Rectal smooth muscle tissue (tissue), 1 donor: ENCODE measurements at regions not wholly inside any gene's neighbourhood (a gene's known extent, or its start where the extent isn't known, plus 50 kb on each side); places are given as distances from the start of the nearest gene placed in this dataset.
"Not testable (repeated sequence)": the region's sequence is repeated elsewhere in the genome, so short reads cannot be mapped to it uniquely, and the experiment has no call there.

Experiments
- H3K27ac ChIP-seq: one replicate; pipeline ENCODE4 v1.7.0; 2013; ENCODE audit warnings: low read depth, low read length, inconsistent platforms
- H3K27me3 ChIP-seq: one replicate; pipeline ENCODE4 v1.7.0; 2013; ENCODE audit warnings: low read length; ENCODE audit not compliant: control insufficient read depth, insufficient read depth
- H3K36me3 ChIP-seq: one replicate; pipeline ENCODE4 v1.7.0; 2013; ENCODE audit warnings: low read length; ENCODE audit not compliant: control insufficient read depth, insufficient read depth
- H3K4me1 ChIP-seq: one replicate; pipeline ENCODE4 v1.7.0; 2013; ENCODE audit warnings: low read length; ENCODE audit not compliant: control insufficient read depth, insufficient read depth
- H3K4me3 ChIP-seq: one replicate; pipeline ENCODE4 v1.7.0; 2013; ENCODE audit warnings: low read length
- H3K9ac ChIP-seq: one replicate; pipeline ENCODE4 v1.7.0; 2013; ENCODE audit warnings: low read length

DNA sequence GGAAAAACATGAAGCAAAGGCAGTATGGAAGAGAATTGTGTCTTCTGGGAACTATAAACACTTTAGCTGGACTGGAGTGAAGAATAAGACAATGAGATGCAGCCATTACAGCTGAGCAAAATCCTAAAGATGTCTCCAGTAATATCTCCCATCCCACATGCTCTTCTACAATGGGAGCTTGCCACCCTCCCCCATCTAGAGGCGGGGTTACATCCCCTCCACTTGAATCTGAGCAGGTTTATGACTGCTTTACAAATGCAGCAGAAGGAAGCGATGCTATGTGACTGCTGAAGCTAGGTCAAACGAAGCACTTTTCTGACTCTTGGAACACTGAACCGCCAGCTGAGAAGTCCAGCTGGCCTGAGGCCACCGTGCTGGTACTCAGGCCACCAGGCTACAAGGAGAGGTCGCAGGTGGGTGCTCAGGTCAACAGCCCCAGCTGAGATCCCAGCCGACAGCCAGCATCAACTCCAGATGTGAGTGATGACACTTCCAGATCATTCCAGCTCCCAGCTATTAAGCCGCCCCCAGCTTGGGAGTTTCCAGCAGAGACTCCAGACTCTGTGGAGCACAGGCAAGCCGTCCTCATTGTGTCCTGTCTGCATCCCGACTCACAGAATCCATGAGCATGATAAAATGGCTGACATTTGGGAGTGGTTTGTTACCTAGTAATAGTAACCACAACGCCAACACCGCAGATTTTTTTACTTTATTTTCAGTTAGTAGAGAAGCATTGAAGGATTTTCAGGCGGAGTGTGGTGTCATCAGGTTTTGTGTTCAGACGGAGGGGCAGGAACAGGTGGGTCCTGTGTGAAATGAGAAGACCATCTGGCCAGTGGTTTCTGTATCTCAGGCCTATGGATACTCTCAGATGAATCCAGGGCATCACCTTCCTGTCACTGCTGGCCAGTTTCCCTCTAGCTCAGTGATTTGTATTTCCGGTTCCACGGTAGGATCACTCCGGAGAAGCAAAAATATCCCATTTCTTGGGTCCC is 89.3 kb downstream of the NPY start:
- no peaks in the 10 kb centered on the region for H3K4me1 ChIP-seq
- no peaks in the 10 kb centered on the region for H3K27me3 ChIP-seq
- H3K9ac ChIP-seq, result no peak overlapping the region
- no peak overlapping the region for H3K27ac ChIP-seq
- no peak overlapping the region for H3K4me3 ChIP-seq
- no peaks in the 10 kb centered on the region for H3K36me3 ChIP-seq

DNA sequence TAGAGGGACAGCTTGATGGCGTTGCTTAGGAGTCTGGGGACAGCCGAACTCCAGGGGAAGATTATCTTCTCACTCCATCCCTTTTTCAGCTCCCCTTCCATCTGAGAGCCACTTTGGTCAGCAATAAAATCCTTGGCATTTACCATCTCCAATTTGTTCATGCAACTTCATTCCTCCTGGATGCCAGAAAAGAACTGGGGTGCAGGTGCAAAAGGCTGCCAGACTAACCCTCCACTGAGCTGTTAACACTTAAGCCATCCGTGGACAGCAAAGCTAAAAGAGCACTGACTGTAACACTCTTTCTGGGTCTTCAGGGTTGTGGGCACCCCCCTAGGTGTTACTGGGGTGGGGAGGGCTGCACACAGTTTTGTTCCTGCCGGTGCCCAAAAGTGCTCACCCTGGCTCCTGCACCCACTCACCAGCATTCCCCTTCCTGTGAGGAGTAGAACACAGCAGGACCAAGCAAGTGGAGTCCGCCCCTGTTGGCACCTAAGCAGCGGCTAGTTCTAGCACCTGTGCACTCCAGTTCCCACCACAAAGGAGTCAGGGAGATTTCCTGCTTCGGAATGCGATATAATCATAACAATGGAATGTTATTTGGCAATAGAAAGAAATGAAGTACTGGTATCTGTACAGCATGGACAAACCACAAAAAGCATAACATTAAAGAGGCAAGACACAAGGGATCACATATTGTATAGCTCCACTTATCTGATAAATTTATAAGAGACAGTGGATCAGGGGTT is 95.1 kb downstream of the NPY start:
- Histone ChIP-seq H3K27me3 (no peaks in the 10 kb centered on the region), H3K4me1 (no peaks in the 10 kb centered on the region), H3K9ac (no peak overlapping the region), H3K36me3 (no peaks in the 10 kb centered on the region), H3K4me3 (no peak overlapping the region), H3K27ac (no peak overlapping the region)

DNA sequence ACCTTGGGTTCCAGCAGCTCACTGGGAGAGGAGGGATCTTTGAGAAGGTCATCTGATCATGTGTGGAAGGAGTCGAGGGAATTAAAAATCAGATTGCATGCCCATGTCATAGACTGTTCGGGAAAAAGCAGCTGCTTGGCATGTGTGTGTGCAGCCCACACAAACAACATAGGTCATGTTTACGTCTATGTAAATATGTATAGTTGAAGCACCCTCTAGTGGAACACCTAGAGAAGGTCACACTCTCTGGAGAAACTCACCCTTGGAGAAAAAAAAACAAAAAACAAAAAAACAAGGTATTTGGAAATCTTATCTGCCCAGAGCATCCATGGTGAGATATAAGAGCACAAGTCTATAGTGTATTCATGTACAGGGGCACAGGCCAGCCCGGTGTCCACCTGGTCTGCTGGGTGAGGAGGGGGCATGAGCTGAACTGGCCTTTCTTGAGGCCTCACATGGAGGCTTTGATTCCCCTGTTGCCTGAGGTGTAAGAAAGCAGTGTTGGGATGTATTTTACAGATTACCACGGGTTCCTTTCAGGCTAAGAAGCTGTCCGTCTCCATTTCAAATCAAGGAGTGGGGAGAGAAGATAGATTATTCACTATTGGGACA is 98.0 kb downstream of the NPY start:
- Histone ChIP-seq H3K9ac (no peak overlapping the region), H3K36me3 (no peaks in the 10 kb centered on the region), H3K4me1 (no peaks in the 10 kb centered on the region), H3K27me3 (no peaks in the 10 kb centered on the region), H3K27ac (no peak overlapping the region), H3K4me3 (no peak overlapping the region)

- Histone ChIP-seq H3K36me3 (no peaks in the 10 kb centered on the region), H3K4me3 (no peak overlapping the region), H3K9ac (no peak overlapping the region), H3K27me3 (no peaks in the 10 kb centered on the region), H3K4me1 (no peaks in the 10 kb centered on the region), H3K27ac (no peak overlapping the region)
Observed at GRCh38 chr7:24383055-24383454, 99.1 kb downstream of the NPY start.

GRCh38 chr7:24384362-24385030 is 100.5 kb downstream of the NPY start:
- Histone ChIP-seq H3K27ac (no peak overlapping the region), H3K9ac (no peak overlapping the region), H3K27me3 (no peaks in the 10 kb centered on the region), H3K4me3 (no peak overlapping the region), H3K36me3 (no peaks in the 10 kb centered on the region), H3K4me1 (no peaks in the 10 kb centered on the region)

GRCh38 chr7:24388212-24388611 is 104.2 kb downstream of the NPY start:
- no peak overlapping the region for H3K27ac ChIP-seq
- no peaks in the 10 kb centered on the region for H3K4me1 ChIP-seq
- H3K36me3 ChIP-seq, result no peaks in the 10 kb centered on the region
- H3K27me3 ChIP-seq, result no peaks in the 10 kb centered on the region
- no peak overlapping the region for H3K4me3 ChIP-seq
- no peak overlapping the region for H3K9ac ChIP-seq

DNA sequence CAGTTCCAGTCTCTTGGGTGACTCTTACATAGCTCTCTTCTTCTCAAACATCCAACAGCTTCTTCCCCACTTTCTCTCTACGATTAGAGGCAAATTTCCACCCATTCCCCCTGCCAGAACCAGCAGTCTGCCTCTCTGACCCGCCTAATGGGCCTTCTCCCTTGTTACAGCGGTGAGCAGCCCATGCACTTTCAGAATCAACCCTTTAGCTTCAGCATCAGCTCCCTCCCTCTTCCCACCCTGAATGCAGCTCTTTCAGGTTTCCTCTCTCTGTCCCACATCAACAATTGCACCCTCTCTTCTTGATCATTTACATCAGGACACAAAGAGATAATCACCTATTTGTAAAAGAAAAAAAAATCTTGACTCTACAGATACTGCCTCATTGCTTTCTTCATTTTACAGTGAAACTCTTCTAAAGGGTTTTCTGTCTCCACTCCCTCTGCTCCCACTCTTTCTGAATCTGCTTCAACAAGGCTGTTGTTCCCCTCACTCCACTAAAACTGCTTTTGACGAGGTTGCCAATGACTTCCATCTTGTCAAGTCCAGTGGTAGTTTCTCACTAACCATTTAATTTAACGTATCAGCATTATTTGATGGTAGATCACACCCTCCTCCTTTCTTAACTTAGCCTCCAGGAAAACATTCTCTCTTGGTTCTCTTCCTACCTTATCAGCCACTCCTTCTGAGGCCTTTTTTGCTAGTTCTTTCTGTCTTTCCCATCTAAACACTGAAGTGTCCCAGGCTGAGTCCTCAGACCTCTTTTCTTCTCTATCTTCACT is 106.6 kb downstream of the NPY start:
- no peak overlapping the region for H3K27ac ChIP-seq
- no peaks in the 10 kb centered on the region for H3K27me3 ChIP-seq
- no peak overlapping the region for H3K4me3 ChIP-seq
- no peak overlapping the region for H3K9ac ChIP-seq
- H3K36me3 ChIP-seq, result no peaks in the 10 kb centered on the region
- H3K4me1 ChIP-seq, result no peaks in the 10 kb centered on the region

- no peak overlapping the region for H3K27ac ChIP-seq
- H3K9ac ChIP-seq, result no peak overlapping the region
- H3K36me3 ChIP-seq, result no peaks in the 10 kb centered on the region
- H3K4me3 ChIP-seq, result no peak overlapping the region
- no peaks in the 10 kb centered on the region for H3K27me3 ChIP-seq
- no peaks in the 10 kb centered on the region for H3K4me1 ChIP-seq
Observed at GRCh38 chr7:24392774-24393173, 108.8 kb downstream of the NPY start.

DNA sequence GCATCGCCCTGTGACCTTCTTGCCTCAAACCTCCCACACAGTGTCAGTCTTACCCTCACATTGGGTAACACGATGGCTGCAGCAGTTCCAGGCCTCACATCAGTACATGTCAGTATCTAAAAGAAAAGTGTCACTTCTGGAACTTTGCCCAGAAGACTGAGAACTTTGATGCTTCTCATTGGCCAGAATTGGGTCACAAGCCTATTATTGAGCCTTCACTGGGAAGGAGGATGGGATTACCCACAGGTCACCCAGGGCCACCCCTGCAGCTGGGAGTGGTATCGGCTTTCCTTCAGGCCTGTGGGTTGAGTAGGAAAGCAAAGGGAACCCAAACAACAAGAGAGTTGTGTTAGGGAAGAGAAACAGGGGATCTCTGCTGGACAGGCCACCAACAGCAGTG is 111.5 kb downstream of the NPY start:
- Histone ChIP-seq H3K36me3 (no peaks in the 10 kb centered on the region), H3K4me1 (no peaks in the 10 kb centered on the region), H3K9ac (no peak overlapping the region), H3K27me3 (no peaks in the 10 kb centered on the region), H3K4me3 (no peak overlapping the region), H3K27ac (no peak overlapping the region)

GRCh38 chr7:24396387-24396786 is 112.4 kb downstream of the NPY start:
- not testable (repeated sequence) for H3K9ac ChIP-seq, H3K4me1 ChIP-seq

GRCh38 chr7:24401628-24402593 is 117.9 kb downstream of the NPY start:
- Histone ChIP-seq H3K9ac (no peak overlapping the region), H3K27me3 (no peaks in the 10 kb centered on the region), H3K4me1 (no peaks in the 10 kb centered on the region), H3K27ac (no peak overlapping the region), H3K4me3 (no peak overlapping the region), H3K36me3 (no peaks in the 10 kb centered on the region)

More at GRCh38 chr7:24396387-24396786, 112.4 kb downstream of the NPY start:
- not testable (repeated sequence) for H3K27me3 ChIP-seq, H3K36me3 ChIP-seq, H3K4me3 ChIP-seq, H3K27ac ChIP-seq
